Skeletal muscle tissue (tissue), 3 donors: ENCODE measurements at regions not wholly inside any gene's neighbourhood (a gene's known extent, or its start where the extent isn't known, plus 50 kb on each side); places are given as distances from the start of the nearest gene placed in this dataset.

Experiments used
- H3K27ac ChIP-seq: one replicate; pipeline ENCODE4 v1.7.0; 2013; ENCODE audit warnings: mild to moderate bottlenecking, low read depth, low read length, inconsistent platforms
- H3K27me3 ChIP-seq, 3 donors: one replicate each; pipeline ENCODE4 v1.7.0; 2013; ENCODE audit warnings: low read length in 3 of 3; ENCODE audit not compliant: control insufficient read depth in 3 of 3, insufficient read depth in 3 of 3
- H3K36me3 ChIP-seq, 3 donors: one replicate each; pipeline ENCODE4 v1.7.0; 2013; ENCODE audit warnings: low read length in 3 of 3; ENCODE audit not compliant: control insufficient read depth in 3 of 3, insufficient read depth in 3 of 3
- H3K4me1 ChIP-seq, 3 donors: one replicate each; pipeline ENCODE4 v1.7.0; 2013; ENCODE audit warnings: low read length in 3 of 3, mild to moderate bottlenecking in 3 of 3; ENCODE audit not compliant: control insufficient read depth in 3 of 3, insufficient read depth in 3 of 3
- H3K4me3 ChIP-seq, 3 donors: one replicate each; pipeline ENCODE4 v1.7.0; 2013; ENCODE audit warnings: low read length in 3 of 3
- H3K9ac ChIP-seq, 3 donors: one replicate each; pipeline ENCODE4 v1.7.0; 2013; ENCODE audit warnings: low read length in 3 of 3, mild to moderate bottlenecking in 3 of 3, moderate library complexity in 2 of 3, low read depth in 1 of 3
- H3K9me3 ChIP-seq, 3 donors: one replicate each; pipeline ENCODE4 v1.7.0; 2013; ENCODE audit warnings: low read length in 3 of 3; ENCODE audit not compliant: control insufficient read depth in 3 of 3
- donor health status: Osteomylitis.

DNA sequence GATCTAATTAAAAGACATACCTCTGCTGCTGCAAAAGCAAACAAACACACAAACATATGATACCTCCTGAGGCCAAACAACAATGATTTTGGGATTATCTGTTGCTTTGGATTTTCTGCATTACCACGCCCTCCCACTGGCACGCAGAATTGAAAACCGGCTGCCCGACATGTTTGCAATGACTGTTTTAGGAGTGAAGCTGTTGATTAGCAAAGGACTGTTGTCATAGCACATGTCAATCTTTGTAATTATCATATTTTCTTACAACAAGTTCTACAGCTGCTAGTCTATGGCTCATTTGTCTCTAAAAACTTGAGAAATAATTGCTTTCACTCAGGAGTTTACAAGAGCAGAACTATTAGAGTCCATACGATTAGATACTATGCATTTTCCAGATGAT, 94.4 kb upstream of the MEIS1 start:
- no peaks in the 10 kb centered on the region for H3K36me3 ChIP-seq
- H3K9me3 ChIP-seq = peaks cover 0 to 3% (median 0%) of the 10 kb centered on the region in 3 donors
- H3K27me3 ChIP-seq = no peaks in the 10 kb centered on the region
- H3K9ac ChIP-seq = no peak overlapping the region
- no peak overlapping the region for H3K27ac ChIP-seq
- H3K4me3 ChIP-seq = no peak overlapping the region
- H3K4me1 ChIP-seq = no peaks in the 10 kb centered on the region

DNA sequence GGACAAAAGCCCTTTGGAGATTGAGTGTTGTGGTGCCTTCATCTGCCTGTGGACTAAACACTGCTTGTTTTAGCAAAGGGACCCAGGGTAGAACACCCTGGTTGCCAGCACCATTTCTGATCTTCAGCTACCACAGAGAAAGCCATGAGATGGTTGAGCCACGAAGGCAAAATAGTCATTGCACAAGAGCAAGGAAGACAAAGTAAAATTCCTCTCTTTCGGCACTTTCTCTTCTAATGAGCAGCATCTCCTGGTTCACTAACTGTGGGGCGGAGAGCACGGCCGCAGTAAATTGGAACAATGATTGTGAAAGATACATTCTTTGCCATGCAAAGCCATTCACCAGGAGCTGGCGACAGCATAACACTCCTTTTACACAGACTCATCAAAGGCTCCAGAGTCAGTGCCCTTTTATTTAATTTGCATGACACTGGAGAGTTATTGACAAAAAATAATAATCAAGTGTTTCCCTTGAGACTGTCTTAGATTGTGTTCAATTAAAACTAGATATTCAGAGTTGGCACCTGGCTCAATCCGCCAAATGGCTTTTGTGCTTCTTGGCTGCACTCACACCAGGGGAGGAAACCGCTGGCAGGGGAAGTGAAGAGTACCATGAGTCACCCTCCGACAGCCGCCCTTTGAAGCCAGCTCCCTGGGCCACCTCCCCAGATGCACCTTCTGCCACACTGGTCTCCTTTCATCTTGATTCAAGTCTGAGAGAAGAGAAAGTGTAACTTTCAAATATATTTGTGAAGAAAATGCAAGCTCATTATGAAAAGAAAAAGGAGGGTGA, 100.5 kb upstream of the MEIS1 start:
- Histone ChIP-seq H3K36me3 (no peaks in the 10 kb centered on the region), H3K4me1 (no peaks in the 10 kb centered on the region), H3K27me3 (no peaks in the 10 kb centered on the region), H3K4me3 (no peak overlapping the region), H3K9ac (no peak overlapping the region), H3K27ac (no peak overlapping the region), H3K9me3 (no peaks in the 10 kb centered on the region)

DNA sequence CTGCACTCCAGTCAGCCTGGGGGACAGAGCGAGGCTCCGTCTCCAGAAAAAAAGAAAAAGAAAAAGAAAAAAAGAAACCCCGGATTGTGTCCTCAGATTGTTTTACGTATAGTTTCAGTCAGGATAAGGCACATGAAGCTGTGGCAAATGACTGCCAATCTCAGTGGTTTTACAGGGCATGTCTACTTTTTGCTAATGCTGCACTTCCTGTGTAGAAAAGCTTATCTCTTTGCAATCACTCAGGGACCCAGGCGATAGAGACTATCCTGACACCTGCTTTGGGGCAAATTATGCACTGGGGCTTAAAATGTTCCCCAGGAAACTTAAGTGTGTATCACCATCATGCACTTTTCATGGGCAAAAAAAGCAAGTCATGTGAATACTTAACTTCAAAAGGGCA, 103.7 kb upstream of the MEIS1 start:
- H3K27ac ChIP-seq = no peak overlapping the region
- no peaks in the 10 kb centered on the region for H3K9me3 ChIP-seq
- no peaks in the 10 kb centered on the region for H3K4me1 ChIP-seq
- H3K27me3 ChIP-seq = no peaks in the 10 kb centered on the region
- H3K9ac ChIP-seq = no peak overlapping the region
- no peak overlapping the region for H3K4me3 ChIP-seq
- H3K36me3 ChIP-seq = no peaks in the 10 kb centered on the region

DNA sequence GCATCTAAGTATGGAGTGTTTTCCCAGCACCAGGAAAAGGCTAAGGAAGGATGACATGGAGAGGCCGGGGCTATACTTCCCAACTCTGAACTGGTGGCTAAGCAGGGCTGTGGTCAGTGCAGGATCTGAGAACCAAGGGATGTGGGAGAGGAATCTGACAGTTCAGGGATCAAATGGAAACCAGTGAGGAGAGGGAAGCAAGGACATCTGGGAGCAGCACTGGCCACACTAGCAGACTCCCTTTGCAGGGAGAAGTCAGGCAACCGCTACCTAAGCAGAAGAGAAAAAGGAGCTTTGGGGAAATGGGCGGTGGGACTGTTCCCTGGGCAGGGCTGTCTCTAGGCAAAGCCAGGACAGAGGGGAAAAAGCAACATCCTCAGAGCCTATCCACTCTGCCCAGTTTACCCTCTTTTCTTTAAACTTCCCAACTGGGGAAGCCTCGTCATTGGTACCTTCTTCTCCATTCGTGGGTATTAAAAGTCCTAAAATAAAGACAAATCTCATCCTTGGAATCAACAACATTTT, 105.8 kb upstream of the MEIS1 start:
- Histone ChIP-seq H3K27ac (no peak overlapping the region), H3K4me3 (no peak overlapping the region), H3K4me1 (no peaks in the 10 kb centered on the region), H3K9me3 (no peaks in the 10 kb centered on the region), H3K36me3 (no peaks in the 10 kb centered on the region), H3K27me3 (peaks cover 0 to 5% (median 0%) of the 10 kb centered on the region in 3 donors), H3K9ac (no peak overlapping the region)

DNA sequence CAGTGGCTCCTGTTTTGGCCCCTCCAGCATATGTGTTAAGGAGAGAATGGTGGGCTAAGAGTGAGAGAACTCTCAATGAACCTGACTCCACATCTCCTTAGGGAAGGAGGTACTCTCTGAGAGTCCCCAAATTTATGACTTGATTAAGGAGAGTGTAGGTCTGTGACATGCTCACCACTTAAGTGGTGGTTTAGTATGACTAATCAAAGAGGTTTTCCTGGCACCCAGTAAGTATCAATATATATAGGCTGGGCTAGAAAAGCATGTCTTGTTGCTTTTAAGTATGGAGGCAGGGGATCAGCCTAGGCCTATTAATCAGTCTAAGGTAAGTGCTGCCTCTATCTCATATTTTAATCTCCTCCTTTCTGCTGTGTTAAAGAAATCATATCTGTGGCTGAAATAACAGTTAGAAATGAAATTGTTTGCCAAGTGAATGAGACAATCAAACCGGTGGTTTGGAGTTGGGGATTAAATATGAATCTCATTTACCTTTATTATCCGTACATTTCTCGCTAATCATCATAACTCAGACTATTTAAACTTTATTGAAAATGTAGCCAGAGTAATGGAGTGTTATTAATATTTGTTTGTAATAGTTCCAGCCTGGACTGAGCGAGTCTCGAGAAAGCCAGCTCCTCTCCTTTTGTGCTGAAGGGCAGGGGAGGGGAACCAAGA, 107.7 kb upstream of the MEIS1 start:
- no peaks in the 10 kb centered on the region for H3K36me3 ChIP-seq
- H3K9ac ChIP-seq = no peak overlapping the region
- no peaks in the 10 kb centered on the region for H3K4me1 ChIP-seq
- no peak overlapping the region for H3K27ac ChIP-seq
- H3K4me3 ChIP-seq = no peak overlapping the region
- H3K27me3 ChIP-seq = peaks cover 0 to 7% (median 0%) of the 10 kb centered on the region in 3 donors
- no peaks in the 10 kb centered on the region for H3K9me3 ChIP-seq

DNA sequence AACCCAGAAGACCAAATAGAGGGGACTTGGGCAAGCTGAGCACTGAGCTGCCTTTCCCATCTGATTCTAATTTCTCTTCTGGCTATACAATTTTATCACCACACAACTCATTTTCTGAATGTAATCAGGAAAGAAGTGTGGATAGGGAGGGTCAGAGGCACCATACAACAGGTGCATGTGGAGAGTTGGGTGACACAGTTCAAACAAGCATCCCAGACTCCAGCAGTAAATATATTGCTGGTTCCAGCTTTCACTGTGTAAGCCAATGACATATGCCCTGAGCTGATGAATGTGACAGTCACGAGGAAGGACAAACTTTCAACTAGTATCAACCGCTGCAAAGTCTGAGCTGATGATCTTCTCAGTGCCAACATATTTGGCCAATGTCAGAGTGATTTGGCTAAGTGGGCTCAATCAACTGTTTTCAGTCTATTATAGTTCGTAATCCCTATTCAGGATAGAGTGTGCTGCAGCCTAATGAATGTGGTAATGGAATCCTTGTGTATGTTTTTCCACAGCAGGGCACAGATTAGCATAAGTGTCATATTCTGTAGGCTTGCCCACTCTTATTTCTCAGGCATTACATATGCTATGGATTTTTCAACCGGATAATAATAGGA, 109.9 kb upstream of the MEIS1 start:
- H3K9ac ChIP-seq = no peak overlapping the region
- H3K36me3 ChIP-seq = no peaks in the 10 kb centered on the region
- no peaks in the 10 kb centered on the region for H3K9me3 ChIP-seq
- no peaks in the 10 kb centered on the region for H3K4me1 ChIP-seq
- peaks cover 0 to 7% (median 0%) of the 10 kb centered on the region in 3 donors for H3K27me3 ChIP-seq
- no peak overlapping the region for H3K4me3 ChIP-seq
- no peak overlapping the region for H3K27ac ChIP-seq

DNA sequence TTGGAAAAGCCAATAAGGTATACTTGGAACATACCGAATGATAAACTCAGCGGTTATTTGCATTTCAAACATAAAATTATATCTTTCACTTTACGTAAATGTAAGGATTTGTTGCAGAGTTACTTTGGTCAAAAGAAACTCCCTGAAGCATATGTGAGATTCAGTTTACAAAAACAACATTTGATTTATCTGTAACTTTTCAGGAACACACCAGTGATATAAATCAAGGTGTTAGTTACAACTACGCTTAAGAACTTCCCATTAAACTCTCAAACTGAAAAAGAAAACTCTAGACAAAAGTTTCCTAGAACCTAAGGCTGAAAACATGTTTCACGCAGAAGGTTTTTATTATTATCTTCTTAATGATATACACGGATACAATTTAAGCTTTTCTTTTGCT, 110.6 kb upstream of the MEIS1 start:
- no peaks in the 10 kb centered on the region for H3K36me3 ChIP-seq
- H3K27me3 ChIP-seq = peaks cover 0 to 7% (median 0%) of the 10 kb centered on the region in 3 donors
- H3K27ac ChIP-seq = no peak overlapping the region
- no peaks in the 10 kb centered on the region for H3K4me1 ChIP-seq
- no peak overlapping the region for H3K9ac ChIP-seq
- H3K9me3 ChIP-seq = no peaks in the 10 kb centered on the region
- H3K4me3 ChIP-seq = no peak overlapping the region

DNA sequence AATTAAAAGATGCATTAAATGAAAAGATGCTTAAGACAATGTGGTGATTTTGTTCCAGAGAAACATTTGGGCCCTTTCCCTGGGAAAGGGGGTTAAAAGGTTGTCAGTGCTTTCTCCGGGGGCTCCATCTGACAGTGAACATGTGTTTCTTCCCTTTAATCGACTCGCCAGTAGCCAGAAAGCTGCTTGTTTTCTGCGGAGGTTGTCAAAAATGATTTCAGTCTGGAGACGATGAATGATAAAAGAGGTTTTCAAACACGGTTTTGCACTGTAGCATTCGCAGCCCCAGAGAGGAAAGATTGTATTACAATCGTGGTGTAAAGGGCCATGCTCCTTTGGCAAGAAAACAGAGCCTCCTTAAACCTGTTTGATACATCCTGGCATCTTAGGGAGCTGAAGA, 111.5 kb upstream of the MEIS1 start:
- Histone ChIP-seq H3K9ac (no peak overlapping the region), H3K36me3 (no peaks in the 10 kb centered on the region), H3K4me3 (no peak overlapping the region), H3K4me1 (no peaks in the 10 kb centered on the region), H3K27ac (no peak overlapping the region), H3K27me3 (peaks cover 0 to 7% (median 0%) of the 10 kb centered on the region in 3 donors), H3K9me3 (no peaks in the 10 kb centered on the region)

DNA sequence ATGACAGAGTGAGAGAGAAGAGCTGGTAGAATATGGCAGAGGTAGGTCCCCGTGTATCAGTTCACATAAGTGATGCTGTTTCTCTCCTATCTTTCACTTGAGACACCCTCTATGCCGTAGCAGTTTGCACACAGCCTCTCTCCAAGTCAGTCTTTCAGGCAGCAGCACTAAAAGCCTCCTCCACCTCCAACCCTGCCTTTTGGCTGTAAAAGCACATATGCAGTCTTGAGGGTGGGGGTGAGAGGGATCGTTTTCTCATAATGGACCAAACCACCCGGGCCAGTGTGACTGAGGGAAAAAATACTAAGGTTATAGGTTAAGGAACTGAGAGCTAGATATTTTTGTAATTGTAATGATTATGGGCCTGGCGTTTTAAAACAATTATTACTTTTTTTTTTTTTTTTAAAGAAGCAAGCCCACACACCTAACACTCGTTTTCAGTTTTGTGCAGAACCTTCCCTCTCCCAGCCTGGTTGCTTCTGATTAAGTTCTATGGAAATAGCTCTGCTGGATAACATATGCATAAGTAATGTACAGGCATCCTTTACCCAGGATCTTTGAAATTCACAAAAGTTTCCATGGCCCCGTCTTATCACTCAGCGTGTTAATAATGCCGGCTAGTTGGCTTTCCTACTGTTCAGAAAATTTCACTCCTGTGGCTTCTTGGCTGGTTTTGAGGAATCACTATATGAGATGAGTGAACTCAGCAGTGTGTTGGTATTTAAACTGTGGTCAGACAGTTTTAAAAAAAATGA, 112.2 kb upstream of the MEIS1 start:
- no peaks in the 10 kb centered on the region for H3K4me1 ChIP-seq
- H3K9me3 ChIP-seq = no peaks in the 10 kb centered on the region
- no peak overlapping the region for H3K9ac ChIP-seq
- H3K27ac ChIP-seq = no peak overlapping the region
- no peaks in the 10 kb centered on the region for H3K36me3 ChIP-seq
- peaks cover 0 to 7% (median 0%) of the 10 kb centered on the region in 3 donors for H3K27me3 ChIP-seq
- H3K4me3 ChIP-seq = no peak overlapping the region
